DND-41 (cell line): ENCODE measurements at regions not wholly inside any gene's neighbourhood (a gene's known extent, or its start where the extent isn't known, plus 50 kb on each side); places are given as distances from the start of the nearest gene placed in this dataset.

Experiments
- ATAC-seq: fragments of 200-7000 bp; cut with Tn5 transposase; 3 replicates; pipeline ENCODE4 v1.9.1; 2021; ENCODE audit warnings: low read depth; ENCODE audit not compliant: insufficient read depth
- DNase-seq: peaks from one replicate; pipeline ENCODE4 v3.0.0-alpha.2; 2020
- H2AFZ ChIP-seq: 2 replicates; pipeline ENCODE4 v1.6.0; 2012; ENCODE audit warnings: low read depth, low read length
- H3K27ac ChIP-seq: 2 replicates; pipeline ENCODE4 v1.5.1; 2012; ENCODE audit warnings: low read length, inconsistent platforms
- H3K27me3 ChIP-seq: fragments of 200-600 bp; sonication (generic); 2 replicates; pipeline ENCODE4 v1.6.0; 2012; ENCODE audit warnings: low read length, mild to moderate bottlenecking, inconsistent platforms; ENCODE audit not compliant: insufficient read depth, poor library complexity
- H3K36me3 ChIP-seq: 2 replicates; pipeline ENCODE4 v1.5.1; 2012; ENCODE audit warnings: low read length, inconsistent platforms; ENCODE audit not compliant: insufficient read depth
- H3K4me1 ChIP-seq: 2 replicates; pipeline ENCODE4 v1.5.1; 2012; ENCODE audit warnings: mild to moderate bottlenecking, low read length; ENCODE audit not compliant: insufficient read depth
- H3K4me2 ChIP-seq: 2 replicates; pipeline ENCODE4 v1.6.0; 2012; ENCODE audit warnings: mild to moderate bottlenecking, moderate library complexity, low read length, inconsistent platforms; ENCODE audit not compliant: insufficient read depth
- H3K4me3 ChIP-seq, 2 experiments: fragments of 200-600 bp in 1 of 2; shearing (Covaris generic) in 1 of 2; 2 replicates each; pipeline ENCODE4 v1.5.1; 2012 to 2016; ENCODE audit warnings: inconsistent platforms in 2 of 2, low read length in 2 of 2, mild to moderate bottlenecking in 2 of 2, low read depth in 1 of 2, moderate library complexity in 1 of 2
- H3K79me2 ChIP-seq: 2 replicates; pipeline ENCODE4 v1.6.0; 2012; ENCODE audit warnings: low read length, inconsistent platforms; ENCODE audit not compliant: insufficient read depth
- H3K9ac ChIP-seq: 2 replicates; pipeline ENCODE4 v1.6.0; 2012; ENCODE audit warnings: low read depth, mild to moderate bottlenecking, inconsistent platforms, low read length, moderate library complexity
- H3K9me3 ChIP-seq: 2 replicates; pipeline ENCODE4 v1.5.1; 2012; ENCODE audit warnings: low read length, moderate library complexity, mild to moderate bottlenecking, inconsistent platforms; ENCODE audit not compliant: insufficient read depth, severe bottlenecking
- H4K20me1 ChIP-seq: 2 replicates; pipeline ENCODE4 v1.6.0; 2012; ENCODE audit warnings: low read length; ENCODE audit not compliant: insufficient read depth
- CTCF ChIP-seq: IDR thresholded peaks from 2 replicates; pipeline ENCODE4 v1.5.1; 2012; ENCODE audit warnings: borderline replicate concordance, low read length, moderate library complexity, mild to moderate bottlenecking; ENCODE audit not compliant: poor library complexity, severe bottlenecking; ENCODE audit errors: extremely low read depth
- EZH2 ChIP-seq: IDR thresholded peaks from 3 replicates; pipeline ENCODE4 v1.6.1; 2012; ENCODE audit warnings: borderline replicate concordance, low read depth, mild to moderate bottlenecking, moderate library complexity, low read length, inconsistent platforms; ENCODE audit not compliant: severe bottlenecking

GRCh38 chr2:128389388-128390086 is 70.9 kb upstream of the HS6ST1 start:
- no peak for ATAC-seq
- DNase-seq = no peak
- H3K4me2 ChIP-seq = no peak overlapping the region
- H3K4me3 ChIP-seq = no peak overlapping the region
- H3K79me2 ChIP-seq = no peaks in the 10 kb centered on the region
- no peaks in the 10 kb centered on the region for H3K27me3 ChIP-seq
- no peak overlapping the region for H2AFZ ChIP-seq
- H3K9me3 ChIP-seq = no peaks in the 10 kb centered on the region
- H4K20me1 ChIP-seq = no peaks in the 10 kb centered on the region
- H3K9ac ChIP-seq = no peak overlapping the region
- no peaks in the 10 kb centered on the region for H3K36me3 ChIP-seq
- TF ChIP-seq EZH2 = no peak
- TF ChIP-seq CTCF = no peak
- H3K27ac ChIP-seq = no peak overlapping the region
- H3K4me1 ChIP-seq = no peaks in the 10 kb centered on the region

GRCh38 chr2:128390256-128390990 is 71.8 kb upstream of the HS6ST1 start:
- no peak overlapping the region for H3K4me3 ChIP-seq
- H3K4me1 ChIP-seq = no peaks in the 10 kb centered on the region
- H3K4me2 ChIP-seq = no peak overlapping the region
- no peaks in the 10 kb centered on the region for H3K27me3 ChIP-seq
- no peak overlapping the region for H2AFZ ChIP-seq
- DNase-seq = no peak
- no peak overlapping the region for H3K9ac ChIP-seq
- no peak overlapping the region for H3K27ac ChIP-seq
- ATAC-seq = no peak
- H3K79me2 ChIP-seq = no peaks in the 10 kb centered on the region
- TF ChIP-seq EZH2 (no peak), CTCF (no peak)
- H3K36me3 ChIP-seq = no peaks in the 10 kb centered on the region
- H3K9me3 ChIP-seq = no peaks in the 10 kb centered on the region
- H4K20me1 ChIP-seq = no peaks in the 10 kb centered on the region

- Histone ChIP-seq H4K20me1 (no peaks in the 10 kb centered on the region), H3K4me3 (no peak overlapping the region), H3K9me3 (no peaks in the 10 kb centered on the region), H3K27me3 (no peaks in the 10 kb centered on the region), H3K4me1 (no peaks in the 10 kb centered on the region), H3K27ac (no peak overlapping the region), H3K9ac (no peak overlapping the region), H2AFZ (no peak overlapping the region), H3K36me3 (no peaks in the 10 kb centered on the region), H3K4me2 (no peak overlapping the region), H3K79me2 (no peaks in the 10 kb centered on the region)
- DNase-seq (no peak), ATAC-seq (no peak)
- TF ChIP-seq CTCF (no peak), EZH2 (no peak)
Observed at GRCh38 chr2:128390991-128391630, 72.4 kb upstream of the HS6ST1 start.
